CD4-positive, alpha-beta T cell treated with Interleukin-12 subunit alpha and Interleukin-12 subunit beta, for 1 hour (primary cell): ENCODE measurements at regions not wholly inside any gene's neighbourhood (a gene's known extent, or its start where the extent isn't known, plus 50 kb on each side); places are given as distances from the start of the nearest gene placed in this dataset.

Experiments
- DNase-seq: peaks from one replicate; pipeline ENCODE4 v3.0.0-alpha.2; 2020

DNA sequence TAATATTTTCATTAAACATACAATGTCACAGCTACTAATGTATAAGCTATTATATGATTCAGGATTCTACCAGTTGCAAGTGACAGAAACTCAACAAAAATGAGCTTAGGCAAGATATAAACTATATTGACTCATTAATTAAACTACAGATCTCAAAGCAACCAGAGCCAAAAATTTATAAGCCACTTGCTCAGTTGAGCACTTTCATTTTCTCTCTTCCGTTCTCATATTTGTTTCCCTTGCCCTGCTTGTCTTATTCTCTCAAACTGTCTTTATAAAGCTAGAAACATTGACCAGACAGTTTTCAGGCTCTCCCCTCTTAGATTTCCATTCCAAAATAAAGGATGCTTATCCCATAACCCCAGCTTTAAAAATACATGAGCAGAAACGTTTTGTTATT, 60.2 kb upstream of the DGKB start:
- DNase-seq: no peak

DNA sequence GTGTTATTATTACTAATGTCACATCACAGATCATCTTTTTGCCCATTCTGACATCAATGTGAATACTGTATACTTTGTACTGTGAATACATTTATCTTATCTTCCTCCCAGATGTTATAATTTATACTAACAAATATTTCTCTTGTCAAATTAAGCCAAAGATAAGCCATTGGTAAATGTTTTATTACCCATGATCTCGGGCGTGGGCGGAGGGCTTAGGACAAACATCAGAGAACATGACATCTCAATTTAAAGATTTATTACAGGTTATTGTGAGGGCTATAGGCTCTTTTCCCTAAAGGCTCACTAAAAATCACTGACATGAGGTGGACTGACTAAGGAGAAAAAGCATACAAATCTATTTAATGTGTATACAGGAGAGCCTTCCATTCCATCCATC, 58.2 kb upstream of the DGKB start:
- DNase-seq: no peak

- no peak for DNase-seq
Measured at GRCh38 chr7:14959339-14959738, 56.8 kb upstream of the DGKB start.

DNA sequence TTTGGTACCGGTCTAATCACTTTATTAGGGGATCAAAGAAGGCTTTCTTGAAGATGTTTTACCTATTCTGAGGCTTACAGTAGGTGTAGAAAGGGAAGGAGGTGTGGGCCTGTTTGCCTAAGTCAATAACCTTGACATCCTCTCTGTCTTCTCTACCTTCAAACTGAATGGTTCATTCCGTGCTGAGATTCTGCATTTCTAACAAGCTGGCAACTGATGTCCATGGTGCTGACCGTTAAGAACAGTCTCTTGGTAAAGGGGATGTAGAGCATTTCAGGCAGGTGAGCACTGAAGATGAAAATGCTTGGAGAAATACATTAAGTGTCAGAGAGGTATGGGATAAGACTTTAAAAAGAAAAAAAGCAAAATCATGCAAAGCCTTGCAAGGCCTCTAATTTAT, 51.5 kb upstream of the DGKB start:
- DNase-seq: no peak
